Tibial nerve (tissue), 4 donors: ENCODE measurements at regions not wholly inside any gene's neighbourhood (a gene's known extent, or its start where the extent isn't known, plus 50 kb on each side); places are given as distances from the start of the nearest gene placed in this dataset.
A peak's percentile ranks its signal among the peaks of the same experiment; 100 is the strongest.

ENCODE experiments used
- DNase-seq, 2 donors: peaks; one replicate each; pipeline ENCODE4 v3.0.0-alpha.2; 2019; ENCODE audit warnings: low spot score in 2 of 2
- H3K27ac ChIP-seq, 4 donors: fragments of 200-600 bp; sonication (generic) in 3 of 4; one replicate each; pipeline ENCODE4 v1.5.1; 2017 to 2019; ENCODE audit warnings: mild to moderate bottlenecking in 1 of 4
- H3K27me3 ChIP-seq, 2 donors: fragments of 200-600 bp; sonication (generic) in 1 of 2; one replicate each; pipeline versions ENCODE4 v1.5.1 to v1.6.0; 2017 to 2019
- H3K36me3 ChIP-seq, 3 donors: fragments of 200-600 bp; sonication (generic); one replicate each; pipeline ENCODE4 v1.5.1; 2018 to 2019
- H3K4me1 ChIP-seq, 4 donors: fragments of 200-600 bp; sonication (generic) in 3 of 4; one replicate each; pipeline ENCODE4 v1.5.1; 2017 to 2019
- H3K4me3 ChIP-seq, 4 donors: fragments of 200-600 bp; sonication (generic) in 3 of 4; one replicate each; pipeline ENCODE4 v1.5.1; 2017 to 2019; ENCODE audit warnings: mild to moderate bottlenecking in 1 of 4, moderate library complexity in 1 of 4
- H3K9me3 ChIP-seq, 4 donors: fragments of 200-600 bp; sonication (generic) in 3 of 4; one replicate each; pipeline ENCODE4 v1.5.1; 2017 to 2019
- EP300 ChIP-seq, 2 donors: sonication (generic); formaldehyde crosslinking; IDR thresholded peaks; one replicate each; pipeline ENCODE4 v1.6.1; 2017; ENCODE audit warnings: antibody characterized with exemption in 2 of 2, mild to moderate bottlenecking in 1 of 2
- POLR2A ChIP-seq, 2 donors: fragments of 450-650 bp; IDR thresholded peaks; one replicate each; pipeline ENCODE4 v1.6.1; 2017; ENCODE audit warnings: antibody characterized with exemption in 2 of 2, mild to moderate bottlenecking in 2 of 2, moderate library complexity in 2 of 2
- WGBS, 2 donors: methylation state at CpG; one replicate each; pipeline ENCODE4 v1.1.5; 2018; 5-methylcytosine and 5-hydroxymethylcytosine counted together
- TF ChIP-seq, protein P1 (sequence below), 5 experiments: fragments of 200-600 bp in 3 of 5; fragments of 450-650 bp in 2 of 5; sonication (generic) in 3 of 5; IDR thresholded peaks; one replicate each; pipeline ENCODE4 v1.5.1; 2016 to 2019; ENCODE audit warnings: antibody characterized with exemption in 5 of 5, mild to moderate bottlenecking in 3 of 5, moderate library complexity in 2 of 5

DNA sequence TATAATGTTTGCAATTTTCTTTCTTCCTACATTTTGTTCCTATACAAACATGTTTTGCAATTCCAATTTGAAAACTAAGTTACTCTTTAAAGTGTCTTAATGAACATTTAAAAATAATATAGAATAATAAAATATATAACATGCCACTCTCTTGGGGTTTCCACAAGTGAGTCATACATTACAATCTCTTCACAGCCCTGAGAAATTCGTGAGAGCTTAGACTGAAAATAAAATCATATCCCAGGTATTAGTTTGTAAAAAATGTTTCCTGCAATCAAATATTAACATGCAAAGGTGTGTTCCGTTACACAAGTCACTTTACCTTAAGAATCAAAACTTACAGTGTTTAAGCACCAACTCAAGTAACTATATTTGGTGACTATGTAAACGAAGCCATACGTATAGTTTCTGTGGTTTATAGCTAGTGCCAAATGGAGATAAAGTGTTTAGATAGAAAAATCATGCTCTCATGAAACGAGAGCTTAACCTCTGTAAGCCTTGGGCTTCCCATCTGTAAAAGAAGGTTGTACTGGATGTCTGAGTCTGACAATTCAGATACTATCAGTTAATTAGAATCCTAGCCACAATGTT lies 253.6 kb upstream of the ANO3 start:
- Histone ChIP-seq H3K27ac (no peak overlapping the region), H3K4me1 (no peaks in the 10 kb centered on the region), H3K9me3 (no peaks in the 10 kb centered on the region), H3K27me3 (no peaks in the 10 kb centered on the region), H3K36me3 (no peaks in the 10 kb centered on the region), H3K4me3 (no peak overlapping the region)
- no peak for DNase-seq
- TF ChIP-seq POLR2A (IDR thresholded peaks at IDR 0.05) (no peak), EP300 (IDR thresholded peaks at IDR 0.05) (no peak)
- TF ChIP-seq, protein P1, sequence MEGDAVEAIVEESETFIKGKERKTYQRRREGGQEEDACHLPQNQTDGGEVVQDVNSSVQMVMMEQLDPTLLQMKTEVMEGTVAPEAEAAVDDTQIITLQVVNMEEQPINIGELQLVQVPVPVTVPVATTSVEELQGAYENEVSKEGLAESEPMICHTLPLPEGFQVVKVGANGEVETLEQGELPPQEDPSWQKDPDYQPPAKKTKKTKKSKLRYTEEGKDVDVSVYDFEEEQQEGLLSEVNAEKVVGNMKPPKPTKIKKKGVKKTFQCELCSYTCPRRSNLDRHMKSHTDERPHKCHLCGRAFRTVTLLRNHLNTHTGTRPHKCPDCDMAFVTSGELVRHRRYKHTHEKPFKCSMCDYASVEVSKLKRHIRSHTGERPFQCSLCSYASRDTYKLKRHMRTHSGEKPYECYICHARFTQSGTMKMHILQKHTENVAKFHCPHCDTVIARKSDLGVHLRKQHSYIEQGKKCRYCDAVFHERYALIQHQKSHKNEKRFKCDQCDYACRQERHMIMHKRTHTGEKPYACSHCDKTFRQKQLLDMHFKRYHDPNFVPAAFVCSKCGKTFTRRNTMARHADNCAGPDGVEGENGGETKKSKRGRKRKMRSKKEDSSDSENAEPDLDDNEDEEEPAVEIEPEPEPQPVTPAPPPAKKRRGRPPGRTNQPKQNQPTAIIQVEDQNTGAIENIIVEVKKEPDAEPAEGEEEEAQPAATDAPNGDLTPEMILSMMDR (IDR thresholded peaks at IDR 0.05): no peak
- WGBS, 2 donors: 73 to 82% methylated on average over 5 of the region's 5 CpGs

DNA sequence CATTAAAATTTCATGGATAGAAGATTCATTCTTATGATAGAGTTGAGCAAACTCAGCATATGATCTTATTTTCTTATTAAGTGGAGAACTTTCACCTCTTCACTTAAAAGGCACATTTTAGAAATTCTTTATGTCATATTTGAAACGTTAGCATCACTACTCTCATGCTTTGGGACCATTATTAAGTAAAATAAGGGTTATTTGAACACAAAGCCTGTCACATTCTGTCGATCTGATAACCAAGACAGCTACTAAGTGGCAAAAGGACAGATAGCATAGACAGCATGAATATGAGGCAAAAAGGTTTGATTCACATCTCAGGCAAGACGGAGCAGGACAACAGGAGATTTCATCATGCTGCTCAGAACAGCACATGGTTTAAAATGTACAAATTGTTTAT lies 247.6 kb upstream of the ANO3 start:
- H3K27ac ChIP-seq: no peak overlapping the region
- H3K4me3 ChIP-seq: no peak overlapping the region
- no peaks in the 10 kb centered on the region for H3K9me3 ChIP-seq
- no peak for DNase-seq
- TF ChIP-seq, protein P1 (IDR thresholded peaks at IDR 0.05): no peak
- TF ChIP-seq EP300 (IDR thresholded peaks at IDR 0.05) (no peak), POLR2A (IDR thresholded peaks at IDR 0.05) (no peak)
- H3K4me1 ChIP-seq: no peaks in the 10 kb centered on the region
- H3K36me3 ChIP-seq: no peaks in the 10 kb centered on the region
- no peaks in the 10 kb centered on the region for H3K27me3 ChIP-seq
- WGBS, 2 donors: 77 to 80% methylated on average over 3 of the region's 3 CpGs

DNA sequence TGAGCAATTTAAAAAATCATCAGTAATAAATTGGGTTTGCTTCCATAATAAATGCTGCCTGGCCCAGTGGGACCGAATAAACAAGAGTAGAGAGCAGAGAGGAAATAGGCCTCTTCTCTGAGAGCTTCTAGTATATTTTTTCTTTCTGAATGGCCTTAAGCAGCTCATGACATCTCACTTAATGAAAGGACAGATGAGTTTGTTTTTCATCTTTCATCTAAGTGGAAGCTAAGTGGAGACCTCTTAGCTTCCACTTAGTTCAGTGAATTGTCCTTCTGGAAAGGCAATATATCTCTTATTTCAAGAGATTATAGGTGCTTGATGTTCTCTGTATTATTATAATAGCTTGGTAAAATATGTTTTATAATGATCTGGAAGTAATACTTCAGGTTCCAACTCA lies 245.9 kb upstream of the ANO3 start:
- H3K27me3 ChIP-seq: no peaks in the 10 kb centered on the region
- H3K27ac ChIP-seq: no peak overlapping the region
- TF ChIP-seq EP300 (IDR thresholded peaks at IDR 0.05) (no peak), POLR2A (IDR thresholded peaks at IDR 0.05) (no peak)
- TF ChIP-seq, protein P1 (IDR thresholded peaks at IDR 0.05): no peak
- no peaks in the 10 kb centered on the region for H3K36me3 ChIP-seq
- H3K9me3 ChIP-seq: no peaks in the 10 kb centered on the region
- no peaks in the 10 kb centered on the region for H3K4me1 ChIP-seq
- DNase-seq: no peak
- WGBS, 2 donors: 76 to 88% methylated on average over 1 of the region's 1 CpG
- H3K4me3 ChIP-seq: no peak overlapping the region

DNA sequence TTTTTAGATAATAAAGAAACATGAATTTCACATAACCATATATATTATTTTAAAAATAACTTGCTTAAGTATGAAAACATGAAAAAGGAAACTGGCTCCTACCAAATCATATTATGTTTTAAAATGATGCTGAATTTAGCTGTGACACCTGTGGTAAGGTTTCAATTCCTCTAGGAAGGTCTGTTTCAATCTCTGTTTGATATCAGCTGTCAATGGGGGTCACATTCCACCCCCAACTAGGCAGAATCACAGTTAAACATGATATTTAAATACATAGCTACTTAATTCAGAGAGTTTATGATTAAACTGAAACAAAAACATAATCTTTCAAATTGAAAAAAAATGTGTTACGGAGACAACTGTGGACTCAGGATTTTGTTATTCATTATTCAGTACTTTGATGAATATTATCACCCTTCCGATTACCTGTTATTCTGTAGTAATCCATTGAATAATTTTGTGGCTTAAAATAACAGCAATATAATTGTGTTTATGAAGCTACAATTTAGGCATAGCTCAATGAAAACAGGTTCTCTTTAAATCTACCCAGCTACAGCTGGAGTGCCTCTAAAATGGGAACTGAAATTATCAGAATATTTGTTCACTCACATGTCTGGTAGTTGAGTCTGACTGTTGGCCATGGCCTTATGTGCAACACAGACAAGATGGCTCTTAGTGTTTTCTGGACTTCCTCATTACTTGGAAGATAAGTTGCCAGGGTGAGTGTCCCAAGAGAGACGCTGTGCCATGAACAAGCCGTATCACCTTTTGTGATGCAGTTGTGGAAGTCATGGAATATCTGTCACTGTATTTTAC lies 244.6 kb upstream of the ANO3 start:
- no peak for DNase-seq
- TF ChIP-seq POLR2A (IDR thresholded peaks at IDR 0.05) (no peak), EP300 (IDR thresholded peaks at IDR 0.05) (no peak)
- Histone ChIP-seq H3K9me3 (no peaks in the 10 kb centered on the region), H3K4me1 (no peaks in the 10 kb centered on the region), H3K27ac (no peak overlapping the region), H3K27me3 (no peaks in the 10 kb centered on the region), H3K4me3 (no peak overlapping the region), H3K36me3 (no peaks in the 10 kb centered on the region)
- 91 to 92% methylated on average over 4 of the region's 4 CpGs for WGBS, 2 donors

DNA sequence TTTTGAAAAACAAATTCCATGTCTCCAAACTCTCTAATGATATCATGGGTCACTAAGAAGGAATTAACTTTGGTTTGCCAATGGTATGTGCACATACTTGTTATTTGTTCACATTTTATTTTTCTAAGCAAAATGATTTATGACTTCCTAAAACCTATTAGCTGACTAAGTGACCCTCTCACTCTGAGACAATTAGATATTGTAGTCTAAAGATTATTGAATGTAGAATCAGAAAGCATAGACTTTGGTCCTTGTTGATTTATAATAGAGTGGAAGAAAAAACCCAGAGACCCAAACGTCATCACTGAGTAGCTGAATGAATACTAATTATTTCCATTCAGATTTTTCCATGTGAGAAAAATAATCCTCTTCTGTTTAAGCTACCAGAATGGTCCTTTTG lies 243.5 kb upstream of the ANO3 start:
- 18 to 31% methylated on average over 1 of the region's 1 CpG for WGBS, 2 donors
- Histone ChIP-seq H3K4me3 (no peak overlapping the region), H3K27me3 (no peaks in the 10 kb centered on the region), H3K27ac (no peak overlapping the region), H3K4me1 (no peaks in the 10 kb centered on the region), H3K9me3 (no peaks in the 10 kb centered on the region), H3K36me3 (no peaks in the 10 kb centered on the region)
- TF ChIP-seq, protein P1 (IDR thresholded peaks at IDR 0.05): no peak
- TF ChIP-seq EP300 (IDR thresholded peaks at IDR 0.05): peak in 1 of 2 donors; percentile 21
- no peak for DNase-seq
